Liver (tissue), 8 donors: ENCODE measurements at regions not wholly inside any gene's neighbourhood (a gene's known extent, or its start where the extent isn't known, plus 50 kb on each side); places are given as distances from the start of the nearest gene placed in this dataset.
"Not testable (repeated sequence)": the region's sequence is repeated elsewhere in the genome, so short reads cannot be mapped to it uniquely, and the experiment has no call there.

ENCODE experiments used
- DNase-seq: peaks from one replicate; pipeline ENCODE4 v3.0.0-alpha.2; 2017; ENCODE audit warnings: low spot score
- H3K27ac ChIP-seq, 2 donors: one replicate each; pipeline ENCODE4 v1.7.0; 2013; ENCODE audit warnings: inconsistent platforms in 2 of 2, low read length in 2 of 2, control low read depth in 1 of 2, low read depth in 1 of 2, mild to moderate bottlenecking in 1 of 2
- H3K27me3 ChIP-seq, 4 donors: one replicate each; pipeline versions ENCODE4 v1.6.1 to v1.7.0; 2013; ENCODE audit warnings: low read length in 3 of 4, inconsistent platforms in 1 of 4, mild to moderate bottlenecking in 1 of 4, moderate library complexity in 1 of 4; ENCODE audit not compliant: control insufficient read depth in 4 of 4, insufficient read depth in 4 of 4
- H3K36me3 ChIP-seq, 4 donors: one replicate each; pipeline versions ENCODE4 v1.6.1 to v1.7.0; 2013; ENCODE audit warnings: low read length in 3 of 4, mild to moderate bottlenecking in 3 of 4, low read depth in 1 of 4, moderate library complexity in 1 of 4; ENCODE audit not compliant: control insufficient read depth in 4 of 4, insufficient read depth in 3 of 4
- H3K4me1 ChIP-seq, 4 donors: one replicate each; pipeline versions ENCODE4 v1.6.1 to v1.7.0; 2013; ENCODE audit warnings: low read length in 3 of 4, mild to moderate bottlenecking in 3 of 4, moderate library complexity in 1 of 4; ENCODE audit not compliant: control insufficient read depth in 4 of 4, insufficient read depth in 4 of 4
- H3K4me3 ChIP-seq, 3 donors: one replicate each; pipeline versions ENCODE4 v1.6.1 to v1.7.0; 2013; ENCODE audit warnings: low read length in 3 of 3, control low read depth in 1 of 3, low read depth in 1 of 3, mild to moderate bottlenecking in 1 of 3
- H3K9ac ChIP-seq, 2 donors: one replicate each; pipeline ENCODE4 v1.7.0; 2013; ENCODE audit warnings: low read length in 2 of 2, mild to moderate bottlenecking in 2 of 2, moderate library complexity in 2 of 2, control low read depth in 1 of 2, low read depth in 1 of 2
- H3K9me3 ChIP-seq, 4 donors: one replicate each; pipeline versions ENCODE4 v1.6.1 to v1.7.0; 2013; ENCODE audit warnings: low read length in 3 of 4; ENCODE audit not compliant: control insufficient read depth in 4 of 4
- EGR1 ChIP-seq, 2 donors: IDR thresholded peaks; 2 replicates each; pipeline ENCODE4 v1.6.1; 2016 to 2018; ENCODE audit warnings: antibody characterized with exemption in 2 of 2, low read depth in 2 of 2
- FOXA1 ChIP-seq: IDR thresholded peaks from 2 replicates; pipeline ENCODE4 v1.6.1; 2016; ENCODE audit warnings: antibody characterized with exemption
- FOXA2 ChIP-seq: IDR thresholded peaks from 2 replicates; pipeline ENCODE4 v1.6.1; 2016; ENCODE audit warnings: antibody characterized with exemption
- GABPA ChIP-seq, 2 donors: IDR thresholded peaks in 1 of 2; conservative IDR thresholded peaks in 1 of 2; 2 replicates each; pipeline ENCODE4 v1.6.1; 2016; ENCODE audit warnings: antibody characterized with exemption in 2 of 2, mild to moderate bottlenecking in 1 of 2, moderate library complexity in 1 of 2
- HNF4G ChIP-seq: IDR thresholded peaks from 2 replicates; pipeline ENCODE4 v1.6.1; 2016; ENCODE audit warnings: antibody characterized with exemption
- JUND ChIP-seq, 2 donors: IDR thresholded peaks; 2 replicates each; pipeline ENCODE4 v1.6.1; 2016; ENCODE audit warnings: antibody characterized with exemption in 2 of 2
- NR2F2 ChIP-seq: IDR thresholded peaks from 2 replicates; pipeline ENCODE4 v1.6.1; 2016; ENCODE audit warnings: antibody characterized with exemption
- RXRA ChIP-seq, 2 donors: IDR thresholded peaks; 2 replicates each; pipeline ENCODE4 v1.6.1; 2017 to 2018; ENCODE audit warnings: antibody characterized with exemption in 2 of 2, mild to moderate bottlenecking in 1 of 2
- SP1 ChIP-seq: IDR thresholded peaks from 2 replicates; pipeline ENCODE4 v1.6.1; 2018; ENCODE audit warnings: antibody characterized with exemption, mild to moderate bottlenecking
- TAF1 ChIP-seq: conservative IDR thresholded peaks from 2 replicates; pipeline ENCODE4 v1.6.1; 2016; ENCODE audit warnings: antibody characterized with exemption, mild to moderate bottlenecking
- YY1 ChIP-seq: IDR thresholded peaks from 2 replicates; pipeline ENCODE4 v1.6.1; 2016; ENCODE audit warnings: antibody characterized with exemption, mild to moderate bottlenecking
- WGBS: extraction: QIAGEN DNeasy Blood & Tissue Kit; methylation state at CpG from one replicate; pipeline ENCODE4 v1.1.7; 2013; 5-methylcytosine and 5-hydroxymethylcytosine counted together
- TF ChIP-seq, protein P1 (sequence below): fragments of 150-350 bp; IDR thresholded peaks from 2 replicates; pipeline ENCODE4 v1.5.1; 2017; ENCODE audit warnings: improper control_type of control experiment, low read depth, low read length; ENCODE audit not compliant: missing input control
- TF ChIP-seq, protein P2 (sequence below): IDR thresholded peaks from 2 replicates; pipeline ENCODE4 v1.6.1; 2016; ENCODE audit warnings: antibody characterized with exemption, mild to moderate bottlenecking
- donor health status: healthy.
- donor health status: healthy.
- donor health status: healthy.
- donor health status: healthy.
- donor health status: healthy.

- H3K9me3 ChIP-seq, result peaks cover 0 to 4% (median 0%) of the 10 kb centered on the region in 4 donors
- 73% methylated on average over 1 of the region's 1 CpG for WGBS
Observed at GRCh38 chr2:6139916-6140315, 447.7 kb downstream of the SOX11 start.

GRCh38 chr2:6140509-6140908 is 448.3 kb downstream of the SOX11 start:
- Histone ChIP-seq H3K9me3 (peaks cover 0 to 4% (median 0%) of the 10 kb centered on the region in 4 donors), H3K9ac (no peak overlapping the region), H3K36me3 (no peaks in the 10 kb centered on the region), H3K4me1 (no peaks in the 10 kb centered on the region), H3K27me3 (no peaks in the 10 kb centered on the region), H3K4me3 (no peak overlapping the region), H3K27ac (no peak overlapping the region)
- TF ChIP-seq FOXA1, result no peak
- DNase-seq, result no peak
- WGBS, result 92% methylated on average over 1 of the region's 1 CpG

More at GRCh38 chr2:6139916-6140315, 447.7 kb downstream of the SOX11 start:
- H3K4me3 ChIP-seq, result no peak overlapping the region
- no peaks in the 10 kb centered on the region for H3K36me3 ChIP-seq
- H3K9ac ChIP-seq, result no peak overlapping the region
- TF ChIP-seq JUND (IDR thresholded peaks at IDR 0.05) (no peak), NR2F2 (no peak), EGR1 (IDR thresholded peaks at IDR 0.05; ENCODE audit: low read depth in 2 of 2) (no peak), FOXA1 (no peak), RXRA (IDR thresholded peaks at IDR 0.05) (no peak), SP1 (no peak)
- TF ChIP-seq, protein P1, sequence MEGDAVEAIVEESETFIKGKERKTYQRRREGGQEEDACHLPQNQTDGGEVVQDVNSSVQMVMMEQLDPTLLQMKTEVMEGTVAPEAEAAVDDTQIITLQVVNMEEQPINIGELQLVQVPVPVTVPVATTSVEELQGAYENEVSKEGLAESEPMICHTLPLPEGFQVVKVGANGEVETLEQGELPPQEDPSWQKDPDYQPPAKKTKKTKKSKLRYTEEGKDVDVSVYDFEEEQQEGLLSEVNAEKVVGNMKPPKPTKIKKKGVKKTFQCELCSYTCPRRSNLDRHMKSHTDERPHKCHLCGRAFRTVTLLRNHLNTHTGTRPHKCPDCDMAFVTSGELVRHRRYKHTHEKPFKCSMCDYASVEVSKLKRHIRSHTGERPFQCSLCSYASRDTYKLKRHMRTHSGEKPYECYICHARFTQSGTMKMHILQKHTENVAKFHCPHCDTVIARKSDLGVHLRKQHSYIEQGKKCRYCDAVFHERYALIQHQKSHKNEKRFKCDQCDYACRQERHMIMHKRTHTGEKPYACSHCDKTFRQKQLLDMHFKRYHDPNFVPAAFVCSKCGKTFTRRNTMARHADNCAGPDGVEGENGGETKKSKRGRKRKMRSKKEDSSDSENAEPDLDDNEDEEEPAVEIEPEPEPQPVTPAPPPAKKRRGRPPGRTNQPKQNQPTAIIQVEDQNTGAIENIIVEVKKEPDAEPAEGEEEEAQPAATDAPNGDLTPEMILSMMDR, result no peak
- no peaks in the 10 kb centered on the region for H3K4me1 ChIP-seq
- no peak overlapping the region for H3K27ac ChIP-seq
- no peaks in the 10 kb centered on the region for H3K27me3 ChIP-seq
- no peak for DNase-seq

DNA sequence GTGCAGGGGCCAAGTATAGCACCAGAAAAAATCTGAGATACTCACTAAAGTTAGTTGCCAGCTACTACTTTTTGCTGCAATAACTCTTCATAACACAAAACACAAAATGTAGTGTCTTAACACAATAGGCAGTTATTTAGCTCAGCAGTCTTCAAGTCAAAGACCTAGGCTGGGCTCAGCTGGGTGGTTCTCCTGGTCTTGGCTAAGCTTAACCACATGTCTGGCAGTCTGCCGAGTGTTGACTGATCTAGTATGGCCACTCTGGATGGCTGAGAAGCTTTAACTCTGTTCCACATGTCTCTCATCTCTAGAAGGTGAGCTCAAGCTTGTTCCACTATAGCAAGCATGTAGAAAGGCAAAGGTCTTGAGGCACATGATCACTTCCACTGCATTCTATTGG is 451.6 kb downstream of the SOX11 start:
- 75% methylated on average over 1 of the region's 1 CpG for WGBS
- H3K27ac ChIP-seq, result no peak overlapping the region

DNA sequence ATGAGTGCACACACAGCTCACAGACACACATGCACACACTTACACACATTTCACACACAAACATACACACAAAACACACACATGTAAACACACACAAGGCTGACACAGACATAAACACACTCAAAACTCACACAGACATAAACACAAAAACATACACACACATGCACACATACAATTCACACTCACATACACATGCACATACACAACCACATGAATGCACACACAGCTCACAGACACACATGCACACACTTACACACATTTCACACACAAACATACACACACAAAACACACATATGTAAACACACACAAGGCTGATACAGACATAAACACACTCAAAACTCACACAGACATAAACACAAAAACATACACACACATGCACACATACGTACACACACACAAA is 455.0 kb downstream of the SOX11 start:
- 47% methylated on average over 1 of the region's 1 CpG for WGBS
- not testable (repeated sequence) for H3K4me3 ChIP-seq, H3K27ac ChIP-seq

More for the DNA sequence above, 451.6 kb downstream of the SOX11 start:
- Histone ChIP-seq H3K4me3 (no peak overlapping the region), H3K36me3 (no peaks in the 10 kb centered on the region), H3K9me3 (peaks cover 0 to 4% (median 0%) of the 10 kb centered on the region in 4 donors), H3K4me1 (no peaks in the 10 kb centered on the region), H3K9ac (no peak overlapping the region), H3K27me3 (no peaks in the 10 kb centered on the region)
- DNase-seq, result no peak
- TF ChIP-seq JUND (IDR thresholded peaks at IDR 0.05) (no peak), FOXA2 (no peak), YY1 (no peak), FOXA1 (no peak), HNF4G (no peak), GABPA (IDR thresholded peaks at IDR 0.05 in 1 of 2, conservative IDR thresholded peaks at IDR 0.05 in 1 of 2) (no peak), RXRA (IDR thresholded peaks at IDR 0.05) (no peak), SP1 (no peak), TAF1 (no peak)
- TF ChIP-seq, protein P2, sequence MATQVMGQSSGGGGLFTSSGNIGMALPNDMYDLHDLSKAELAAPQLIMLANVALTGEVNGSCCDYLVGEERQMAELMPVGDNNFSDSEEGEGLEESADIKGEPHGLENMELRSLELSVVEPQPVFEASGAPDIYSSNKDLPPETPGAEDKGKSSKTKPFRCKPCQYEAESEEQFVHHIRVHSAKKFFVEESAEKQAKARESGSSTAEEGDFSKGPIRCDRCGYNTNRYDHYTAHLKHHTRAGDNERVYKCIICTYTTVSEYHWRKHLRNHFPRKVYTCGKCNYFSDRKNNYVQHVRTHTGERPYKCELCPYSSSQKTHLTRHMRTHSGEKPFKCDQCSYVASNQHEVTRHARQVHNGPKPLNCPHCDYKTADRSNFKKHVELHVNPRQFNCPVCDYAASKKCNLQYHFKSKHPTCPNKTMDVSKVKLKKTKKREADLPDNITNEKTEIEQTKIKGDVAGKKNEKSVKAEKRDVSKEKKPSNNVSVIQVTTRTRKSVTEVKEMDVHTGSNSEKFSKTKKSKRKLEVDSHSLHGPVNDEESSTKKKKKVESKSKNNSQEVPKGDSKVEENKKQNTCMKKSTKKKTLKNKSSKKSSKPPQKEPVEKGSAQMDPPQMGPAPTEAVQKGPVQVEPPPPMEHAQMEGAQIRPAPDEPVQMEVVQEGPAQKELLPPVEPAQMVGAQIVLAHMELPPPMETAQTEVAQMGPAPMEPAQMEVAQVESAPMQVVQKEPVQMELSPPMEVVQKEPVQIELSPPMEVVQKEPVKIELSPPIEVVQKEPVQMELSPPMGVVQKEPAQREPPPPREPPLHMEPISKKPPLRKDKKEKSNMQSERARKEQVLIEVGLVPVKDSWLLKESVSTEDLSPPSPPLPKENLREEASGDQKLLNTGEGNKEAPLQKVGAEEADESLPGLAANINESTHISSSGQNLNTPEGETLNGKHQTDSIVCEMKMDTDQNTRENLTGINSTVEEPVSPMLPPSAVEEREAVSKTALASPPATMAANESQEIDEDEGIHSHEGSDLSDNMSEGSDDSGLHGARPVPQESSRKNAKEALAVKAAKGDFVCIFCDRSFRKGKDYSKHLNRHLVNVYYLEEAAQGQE, result no peak
- TF ChIP-seq, protein P1, result no peak

More for the DNA sequence above, 455.0 kb downstream of the SOX11 start:
- H3K4me1 ChIP-seq, H3K36me3 ChIP-seq, DNase-seq, H3K9me3 ChIP-seq, H3K9ac ChIP-seq, H3K27me3 ChIP-seq: not testable (repeated sequence)
